ENCODE measurements at regions not wholly inside any gene's neighbourhood (a gene's known extent, or its start where the extent isn't known, plus 50 kb on each side); places are given as distances from the start of the nearest gene placed in this dataset.

DNA sequence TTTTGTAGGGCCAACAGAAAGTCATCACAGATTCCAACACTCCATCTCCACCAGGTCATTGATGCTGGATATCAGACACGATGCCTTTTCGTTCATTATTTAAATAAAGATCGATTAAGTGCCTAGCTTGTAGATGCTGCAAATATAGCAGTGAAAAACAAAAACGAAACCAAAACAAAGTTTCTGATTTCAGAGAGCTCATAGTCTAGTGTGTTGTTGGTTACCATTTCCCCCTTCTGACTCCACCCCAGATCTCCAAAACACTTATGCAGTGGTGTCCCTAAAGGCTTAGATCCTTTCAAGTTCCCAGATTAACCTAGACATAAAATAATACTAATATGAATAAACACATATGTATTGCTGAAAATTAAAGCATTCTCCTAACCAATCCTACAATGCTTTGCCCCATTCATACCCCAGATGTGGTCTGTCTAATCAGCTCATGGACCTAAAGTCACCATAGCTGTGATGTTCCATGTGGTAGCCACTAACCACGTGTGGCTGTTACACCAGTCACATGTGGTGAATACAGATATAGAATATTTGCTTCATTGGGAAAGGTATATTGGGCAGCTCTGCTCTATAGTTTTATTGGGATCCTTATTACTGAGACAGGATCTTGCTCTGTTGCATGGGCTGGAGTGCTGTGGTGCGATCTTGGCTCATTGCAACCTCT, 787.2 kb downstream of the TDRD15 start:
- DNase-seq: no peak

- DNase-seq: no peak
Observed at GRCh38 chr2:21912405-21912804, 788.6 kb downstream of the TDRD15 start.

- no peak for DNase-seq
Observed at GRCh38 chr2:21915201-21915600, 791.4 kb downstream of the TDRD15 start.

- no peak for DNase-seq
Observed at GRCh38 chr2:21916934-21917522, 793.3 kb downstream of the TDRD15 start.

DNA sequence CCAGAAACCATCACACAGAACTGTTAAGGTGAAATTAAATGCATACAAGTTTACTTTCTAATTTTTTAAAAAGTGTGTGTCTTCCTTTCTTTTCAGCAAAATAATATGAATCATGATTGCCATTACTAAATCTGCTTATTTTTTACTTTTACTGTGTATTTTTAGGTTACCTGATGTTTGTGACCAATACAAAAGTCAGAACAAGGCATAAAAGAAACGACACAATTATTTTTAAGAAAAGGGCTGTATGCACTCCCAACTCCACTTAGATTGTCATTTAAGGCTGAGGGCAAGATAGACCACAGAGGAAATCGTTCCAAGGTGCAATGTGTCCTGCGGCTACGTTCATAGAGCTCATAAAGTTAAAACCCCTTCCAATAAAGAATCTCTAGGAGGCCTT, 797.0 kb downstream of the TDRD15 start:
- DNase-seq: no peak

GRCh38 chr2:21924640-21925285, 801.0 kb downstream of the TDRD15 start:
- DNase-seq: no peak

- no peak for DNase-seq
Observed at GRCh38 chr2:21928292-21928691, 804.5 kb downstream of the TDRD15 start.

- no peak for DNase-seq
Observed at GRCh38 chr2:21930226-21930625, 806.5 kb downstream of the TDRD15 start.

- no peak for DNase-seq
Observed at GRCh38 chr2:21939967-21940366, 816.2 kb downstream of the TDRD15 start.

DNA sequence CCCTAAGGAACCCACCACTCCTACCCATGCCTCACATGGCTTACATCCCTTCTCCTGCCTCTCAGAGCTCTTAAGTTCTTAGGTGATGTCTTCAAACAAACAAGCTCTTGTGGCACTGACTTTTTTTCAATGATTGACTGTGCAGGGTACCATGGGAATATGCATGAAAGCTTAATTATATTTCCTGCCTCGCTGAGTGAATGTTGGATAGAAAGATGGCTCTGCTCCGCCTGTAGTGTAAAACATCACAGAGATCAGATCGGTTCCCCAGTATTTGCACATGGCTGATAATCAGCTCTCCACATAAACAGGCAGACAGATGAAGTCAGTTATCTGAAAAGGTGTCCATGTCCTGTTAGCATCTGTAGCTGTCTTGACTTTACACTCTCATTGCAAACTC, 820.8 kb downstream of the TDRD15 start:
- no peak for DNase-seq

- DNase-seq: no peak
Observed at GRCh38 chr2:21945658-21946057, 821.9 kb downstream of the TDRD15 start.

- DNase-seq: no peak
Observed at GRCh38 chr2:21947046-21947445, 823.3 kb downstream of the TDRD15 start.

- DNase-seq: no peak
Observed at GRCh38 chr2:21966139-21966538, 842.4 kb downstream of the TDRD15 start.

- no peak for DNase-seq
Observed at GRCh38 chr2:21970971-21971370, 847.2 kb downstream of the TDRD15 start.

DNA sequence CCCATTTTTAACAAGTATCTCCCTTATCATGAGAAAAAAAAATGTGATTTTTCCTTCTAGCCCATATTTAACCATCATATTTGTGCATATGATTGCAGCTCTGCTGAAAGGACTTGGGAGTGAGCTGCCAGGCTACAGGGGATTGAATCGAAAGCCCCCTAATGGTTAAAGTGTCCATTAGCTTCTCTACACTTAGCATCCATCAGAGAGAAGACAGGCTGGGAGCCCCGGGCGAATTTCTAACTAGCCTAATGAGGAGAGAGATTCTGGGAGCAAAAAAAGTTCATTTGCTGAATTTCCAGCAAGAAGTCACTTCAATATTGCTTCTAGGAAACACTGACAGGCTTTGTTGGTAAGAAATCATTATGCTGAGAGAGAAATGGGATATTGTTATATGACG, 848.8 kb downstream of the TDRD15 start:
- no peak for DNase-seq

GRCh38 chr2:21981127-21981526, 857.4 kb downstream of the TDRD15 start:
- no peak for DNase-seq

DNA sequence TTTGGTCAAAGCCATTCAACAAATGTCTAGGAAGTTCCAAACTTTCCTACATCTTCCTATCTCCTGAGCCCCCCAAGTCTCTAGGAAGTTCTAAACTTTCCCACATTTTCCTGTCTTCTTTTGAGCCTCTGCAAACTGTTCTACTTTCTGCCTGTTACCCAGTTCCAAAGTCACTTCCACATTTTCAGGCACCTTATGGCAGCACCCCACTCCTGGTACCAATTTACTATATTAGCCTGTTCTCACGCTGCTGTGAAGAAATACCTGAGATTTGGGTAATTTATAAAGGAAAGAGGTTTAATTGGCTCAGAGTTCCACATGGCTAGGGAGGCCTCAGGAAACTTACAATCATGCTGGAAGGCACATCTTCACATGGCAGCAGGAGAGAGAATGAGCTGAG, 869.2 kb downstream of the TDRD15 start:
- no peak for DNase-seq

- no peak for DNase-seq
Observed at GRCh38 chr2:21996339-21996738, 872.6 kb downstream of the TDRD15 start.

DNA sequence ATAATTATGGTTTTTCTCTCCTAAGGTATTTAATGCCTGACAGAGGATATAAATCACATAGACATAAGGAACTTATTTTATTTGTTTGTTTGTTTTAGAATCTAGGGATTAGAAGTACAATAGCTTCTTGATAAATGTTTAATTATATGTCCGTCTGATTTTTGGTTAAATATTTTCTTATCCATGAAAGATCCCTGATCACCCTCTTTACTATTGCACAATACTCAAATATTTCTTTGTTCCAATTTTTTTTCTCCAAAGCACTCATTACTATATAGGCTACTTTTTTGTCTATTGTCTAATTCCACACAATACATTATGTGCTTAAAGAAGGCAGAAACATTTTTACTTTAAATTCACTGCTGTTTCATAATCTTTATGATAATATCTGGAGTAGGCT, 875.8 kb downstream of the TDRD15 start:
- DNase-seq: no peak

DNA sequence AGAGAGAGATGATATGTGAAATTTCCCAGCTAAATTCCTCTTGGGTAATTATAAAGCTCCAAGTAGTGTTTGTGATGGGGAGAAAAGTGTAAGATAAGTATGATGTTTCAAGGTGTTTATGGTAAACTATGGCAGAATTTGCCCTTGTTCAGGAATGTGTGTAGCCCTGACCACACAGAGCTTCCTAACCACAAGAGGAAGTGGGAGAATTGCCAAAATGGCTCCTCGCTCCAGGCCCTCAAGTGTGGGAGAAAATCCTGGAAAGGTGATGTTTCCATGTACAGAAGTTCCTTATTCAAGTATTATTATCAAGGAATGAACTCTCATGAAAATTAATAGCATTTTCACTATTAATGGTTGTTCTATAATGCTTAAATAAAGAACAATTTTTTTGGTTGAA, 878.3 kb downstream of the TDRD15 start:
- DNase-seq: no peak

- DNase-seq: no peak
Observed at GRCh38 chr2:22003270-22003669, 879.5 kb downstream of the TDRD15 start.

- no peak for DNase-seq
Observed at GRCh38 chr2:22011048-22011447, 887.3 kb downstream of the TDRD15 start.

- no peak for DNase-seq
Observed at GRCh38 chr2:22020091-22020742, 896.4 kb downstream of the TDRD15 start.
